Omental fat pad (tissue), 3 donors: ENCODE measurements at regions not wholly inside any gene's neighbourhood (a gene's known extent, or its start where the extent isn't known, plus 50 kb on each side); places are given as distances from the start of the nearest gene placed in this dataset.

Source experiments
- ATAC-seq: fragments of 150-250 bp; one replicate; pipeline ENCODE4 v1.9.1; 2016; ENCODE audit warnings: mild to moderate bottlenecking, moderate library complexity; ENCODE audit not compliant: low FRiP score
- DNase-seq: peaks from one replicate; pipeline ENCODE4 v3.0.0-alpha.2; 2019; ENCODE audit warnings: low spot score
- CTCF ChIP-seq, 3 donors: fragments of 450-650 bp; IDR thresholded peaks; one replicate each; pipeline ENCODE4 v1.5.1; 2016 to 2017; ENCODE audit warnings: antibody characterized with exemption in 3 of 3, mild to moderate bottlenecking in 3 of 3, moderate library complexity in 2 of 3

- ATAC-seq, result no peak
- no peak for TF ChIP-seq CTCF (IDR thresholded peaks at IDR 0.05)
- no peak for DNase-seq
Measured at GRCh38 chr16:87098976-87099720, 218.0 kb downstream of the C16orf95 start.

- no peak for TF ChIP-seq CTCF (IDR thresholded peaks at IDR 0.05)
- DNase-seq (no peak), ATAC-seq (no peak)
Measured at GRCh38 chr16:87100306-87101058, 216.7 kb downstream of the C16orf95 start.

GRCh38 chr16:87101903-87102302 lies 215.3 kb downstream of the C16orf95 start:
- DNase-seq, result no peak
- ATAC-seq, result no peak

GRCh38 chr16:87107201-87107600 lies 210.0 kb downstream of the C16orf95 start:
- TF ChIP-seq CTCF (IDR thresholded peaks at IDR 0.05), result no peak
- ATAC-seq (no peak), DNase-seq (no peak)

More at GRCh38 chr16:87101903-87102302, 215.3 kb downstream of the C16orf95 start:
- TF ChIP-seq CTCF (IDR thresholded peaks at IDR 0.05), result no peak

- TF ChIP-seq CTCF (IDR thresholded peaks at IDR 0.05), result no peak
- ATAC-seq, result no peak
Measured at GRCh38 chr16:87108278-87108677, 208.9 kb downstream of the C16orf95 start.

GRCh38 chr16:87108941-87109340 lies 208.3 kb downstream of the C16orf95 start:
- DNase-seq (no peak), ATAC-seq (no peak)
- no peak for TF ChIP-seq CTCF (IDR thresholded peaks at IDR 0.05)

More at GRCh38 chr16:87108278-87108677, 208.9 kb downstream of the C16orf95 start:
- DNase-seq, result no peak
